Right lobe of liver (tissue), 4 donors: ENCODE measurements at regions not wholly inside any gene's neighbourhood (a gene's known extent, or its start where the extent isn't known, plus 50 kb on each side); places are given as distances from the start of the nearest gene placed in this dataset.

Source experiments
- POLR2A ChIP-seq: fragments of 450-650 bp; IDR thresholded peaks from one replicate; pipeline ENCODE4 v1.6.1; 2017; ENCODE audit warnings: antibody characterized with exemption, mild to moderate bottlenecking
- TF ChIP-seq, protein P1 (sequence below), 4 donors: fragments of 200-600 bp in 3 of 4; fragments of 450-650 bp in 1 of 4; IDR thresholded peaks; one replicate each; pipeline versions ENCODE4 v1.5.1 to v1.8.0; 2016 to 2022; ENCODE audit warnings: antibody characterized with exemption in 4 of 4, mild to moderate bottlenecking in 2 of 4
- donor health status: DM: no; HTN: no; CAD: no.
- donor health status: DM: no; HTN: no; CAD: no.
- donor health status: DM: no; HTN: yes; CAD: no.

DNA sequence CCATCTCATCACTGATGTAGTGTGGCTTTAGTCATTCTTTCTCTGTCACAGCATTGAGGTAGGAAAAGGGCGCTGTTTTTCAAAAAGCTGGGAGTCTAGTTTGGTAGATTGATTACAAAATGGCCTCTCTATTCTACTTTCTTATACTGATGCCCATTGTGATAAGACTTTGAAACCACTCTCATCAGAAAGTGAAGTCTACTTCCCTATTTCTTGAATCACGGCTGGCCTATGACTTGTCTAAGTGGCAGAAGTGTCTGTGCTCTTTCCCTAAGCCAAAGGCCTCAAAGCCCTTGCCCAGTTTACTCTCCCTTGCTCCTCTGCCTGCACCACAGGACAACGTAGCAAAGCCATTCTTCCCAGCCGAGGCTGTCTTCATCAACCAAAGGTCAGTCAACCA lies 83.0 kb upstream of the IL33 start:
- TF ChIP-seq, protein P1, sequence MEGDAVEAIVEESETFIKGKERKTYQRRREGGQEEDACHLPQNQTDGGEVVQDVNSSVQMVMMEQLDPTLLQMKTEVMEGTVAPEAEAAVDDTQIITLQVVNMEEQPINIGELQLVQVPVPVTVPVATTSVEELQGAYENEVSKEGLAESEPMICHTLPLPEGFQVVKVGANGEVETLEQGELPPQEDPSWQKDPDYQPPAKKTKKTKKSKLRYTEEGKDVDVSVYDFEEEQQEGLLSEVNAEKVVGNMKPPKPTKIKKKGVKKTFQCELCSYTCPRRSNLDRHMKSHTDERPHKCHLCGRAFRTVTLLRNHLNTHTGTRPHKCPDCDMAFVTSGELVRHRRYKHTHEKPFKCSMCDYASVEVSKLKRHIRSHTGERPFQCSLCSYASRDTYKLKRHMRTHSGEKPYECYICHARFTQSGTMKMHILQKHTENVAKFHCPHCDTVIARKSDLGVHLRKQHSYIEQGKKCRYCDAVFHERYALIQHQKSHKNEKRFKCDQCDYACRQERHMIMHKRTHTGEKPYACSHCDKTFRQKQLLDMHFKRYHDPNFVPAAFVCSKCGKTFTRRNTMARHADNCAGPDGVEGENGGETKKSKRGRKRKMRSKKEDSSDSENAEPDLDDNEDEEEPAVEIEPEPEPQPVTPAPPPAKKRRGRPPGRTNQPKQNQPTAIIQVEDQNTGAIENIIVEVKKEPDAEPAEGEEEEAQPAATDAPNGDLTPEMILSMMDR (IDR thresholded peaks at IDR 0.05), result no peak
- no peak for TF ChIP-seq POLR2A
